Retina (tissue), 1 donor: ENCODE measurements at regions not wholly inside any gene's neighbourhood (a gene's known extent, or its start where the extent isn't known, plus 50 kb on each side); places are given as distances from the start of the nearest gene placed in this dataset.

ENCODE experiments used
- DNase-seq: peaks from one replicate; pipeline ENCODE4 v3.0.0-alpha.2; 2016

DNA sequence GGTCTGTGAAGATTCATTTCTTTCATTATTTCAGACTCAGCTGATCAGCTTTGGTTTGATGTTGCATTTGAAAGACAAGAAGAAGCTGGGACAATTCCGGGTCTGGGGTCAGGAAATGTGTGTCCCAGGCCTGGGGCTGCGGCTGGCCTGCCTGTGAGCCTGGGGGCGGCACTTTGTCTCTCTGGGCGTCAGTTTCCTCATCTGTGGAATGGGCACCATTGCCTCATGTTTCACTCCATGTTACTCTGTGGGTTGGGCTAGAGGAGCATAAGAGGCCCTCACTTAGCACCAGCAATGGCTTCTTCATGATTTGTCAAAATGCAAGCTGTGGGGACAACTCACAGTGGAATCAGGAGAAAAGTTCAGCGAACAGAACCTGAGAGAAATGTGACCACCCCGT lies 570.1 kb downstream of the VRK1 start:
- DNase-seq: no peak

- no peak for DNase-seq
These were observed 570.9 kb downstream of the VRK1 start for GRCh38 chr14:97368049-97368448.

DNA sequence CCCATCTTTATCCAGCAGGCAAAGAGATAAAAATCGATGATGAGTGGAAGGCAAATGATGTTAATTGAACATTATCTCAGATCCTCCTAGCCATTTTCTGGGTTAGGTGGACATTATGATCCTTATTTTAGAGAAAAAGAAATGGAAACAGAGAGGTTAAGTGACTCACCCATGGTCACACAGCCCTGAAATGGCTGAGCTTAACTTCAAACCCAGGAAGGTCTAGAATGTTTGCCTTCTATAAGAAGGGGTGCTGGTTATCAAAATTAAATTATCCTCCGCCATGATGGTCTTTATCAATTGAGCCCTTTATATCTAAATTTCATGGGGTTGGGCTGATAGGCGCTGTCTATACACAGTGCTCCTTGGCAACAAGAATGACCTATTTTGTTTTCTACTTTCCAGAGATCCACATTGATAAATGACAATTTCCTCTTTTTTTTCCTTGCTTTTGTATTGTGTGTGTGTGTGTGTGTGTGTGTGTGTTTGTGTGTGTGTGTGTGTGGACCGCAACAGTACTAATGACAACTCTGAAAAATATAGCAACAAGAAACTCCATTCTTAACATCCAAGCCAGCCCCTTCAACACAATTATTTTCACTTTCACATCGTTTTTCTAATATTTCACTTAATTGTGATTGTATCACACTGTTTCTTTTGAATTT lies 571.9 kb downstream of the VRK1 start:
- no peak for DNase-seq

GRCh38 chr14:97369901-97370300 lies 572.7 kb downstream of the VRK1 start:
- DNase-seq: no peak

DNA sequence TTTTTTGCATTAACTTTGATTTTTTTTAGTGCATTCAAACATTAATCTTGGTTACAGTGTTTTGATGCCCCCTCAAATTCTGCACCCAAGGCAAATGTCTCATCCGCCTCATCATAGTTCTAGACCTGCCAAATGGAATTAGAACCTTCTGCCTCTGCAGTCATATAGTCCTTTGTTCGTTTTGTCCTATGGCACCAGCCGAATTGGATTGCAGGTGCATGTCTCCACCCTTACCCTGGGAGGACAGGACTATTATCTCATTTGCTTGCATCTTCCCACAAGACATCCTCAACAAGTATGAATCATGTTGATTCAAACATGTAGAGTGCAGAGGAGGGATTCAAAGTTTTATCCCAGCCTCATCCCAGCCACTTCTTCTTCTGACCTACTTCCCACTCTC lies 579.1 kb downstream of the VRK1 start:
- no peak for DNase-seq

GRCh38 chr14:97377550-97377949 lies 580.4 kb downstream of the VRK1 start:
- DNase-seq: no peak

DNA sequence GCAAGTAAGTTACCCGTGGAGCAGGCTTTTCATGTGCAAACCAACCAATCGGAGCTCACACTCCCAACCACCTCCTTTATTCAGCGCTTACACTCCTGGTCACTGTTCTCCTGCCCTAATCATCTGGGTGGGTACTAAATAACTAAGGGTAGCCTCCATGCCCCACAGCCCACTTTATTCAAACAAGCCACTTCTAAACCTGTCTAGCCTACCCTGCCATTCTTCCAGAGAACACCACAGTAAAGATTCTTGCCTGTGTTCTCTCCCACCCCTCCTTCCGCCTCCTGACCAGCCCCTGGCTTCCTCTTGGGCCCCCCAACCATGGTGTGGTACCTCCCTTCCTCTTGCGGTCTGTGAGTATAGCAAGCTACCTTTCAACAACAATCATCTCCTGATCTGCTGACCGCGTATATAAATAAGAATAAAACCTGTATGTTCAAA lies 581.9 kb downstream of the VRK1 start:
- DNase-seq: no peak

GRCh38 chr14:97380539-97380941 lies 583.4 kb downstream of the VRK1 start:
- no peak for DNase-seq

- no peak for DNase-seq
These were observed 584.1 kb downstream of the VRK1 start for GRCh38 chr14:97381309-97381708.

DNA sequence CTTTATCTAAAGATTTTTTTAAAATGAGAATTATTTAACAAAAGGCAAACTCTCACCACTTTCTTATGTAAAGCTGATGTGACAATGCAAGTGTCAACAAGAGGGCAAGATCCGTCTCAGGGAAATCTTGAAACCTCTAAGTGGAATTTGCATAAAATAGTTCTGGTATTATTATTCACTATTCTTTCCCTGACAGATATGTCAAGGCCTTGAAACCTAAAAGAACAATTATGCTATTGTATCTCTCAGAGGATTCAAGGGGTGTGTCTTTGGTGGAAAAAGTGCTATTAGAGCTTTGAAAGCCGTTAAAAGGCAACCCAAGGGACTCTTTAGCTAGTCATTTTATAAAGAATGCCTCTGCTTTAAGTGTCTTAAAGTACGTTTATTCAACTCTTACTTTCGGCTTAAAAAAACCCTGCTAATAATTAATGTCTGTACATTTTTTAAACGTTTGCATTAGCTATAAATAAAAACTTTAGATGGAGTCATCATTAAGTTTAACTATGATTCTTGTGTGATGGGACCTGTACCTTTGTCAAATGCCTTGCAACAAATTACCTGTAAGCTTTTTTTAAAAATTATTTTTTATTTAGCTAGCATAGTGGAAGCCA lies 585.5 kb downstream of the VRK1 start:
- DNase-seq: no peak

- DNase-seq: no peak
These were observed 588.5 kb downstream of the VRK1 start for GRCh38 chr14:97385727-97386126.

- no peak for DNase-seq
These were observed 590.2 kb downstream of the VRK1 start for GRCh38 chr14:97387252-97387874.

- DNase-seq: no peak
These were observed 591.2 kb downstream of the VRK1 start for GRCh38 chr14:97388408-97388807.

- DNase-seq: no peak
These were observed 593.0 kb downstream of the VRK1 start for GRCh38 chr14:97390096-97390724.

GRCh38 chr14:97393244-97393643 lies 596.1 kb downstream of the VRK1 start:
- no peak for DNase-seq

DNA sequence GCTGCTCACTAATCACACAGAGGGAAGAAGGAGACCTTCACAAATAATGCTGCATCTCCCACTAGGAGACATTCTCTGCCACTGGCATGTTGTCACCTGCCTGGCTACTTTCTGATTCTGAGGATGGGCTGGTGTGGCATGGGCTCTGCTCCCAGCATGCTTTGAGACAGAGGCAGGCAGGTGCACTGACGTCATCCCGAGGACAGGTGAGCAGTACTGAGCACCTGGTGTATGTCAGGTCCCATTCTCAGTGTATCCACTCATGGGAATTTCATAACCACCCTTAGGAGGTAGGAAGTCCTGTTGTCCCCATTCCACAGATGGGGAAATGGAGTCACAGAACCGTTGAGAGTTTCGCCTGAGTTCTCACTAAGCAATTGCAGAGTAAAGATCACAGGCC lies 597.9 kb downstream of the VRK1 start:
- no peak for DNase-seq

DNA sequence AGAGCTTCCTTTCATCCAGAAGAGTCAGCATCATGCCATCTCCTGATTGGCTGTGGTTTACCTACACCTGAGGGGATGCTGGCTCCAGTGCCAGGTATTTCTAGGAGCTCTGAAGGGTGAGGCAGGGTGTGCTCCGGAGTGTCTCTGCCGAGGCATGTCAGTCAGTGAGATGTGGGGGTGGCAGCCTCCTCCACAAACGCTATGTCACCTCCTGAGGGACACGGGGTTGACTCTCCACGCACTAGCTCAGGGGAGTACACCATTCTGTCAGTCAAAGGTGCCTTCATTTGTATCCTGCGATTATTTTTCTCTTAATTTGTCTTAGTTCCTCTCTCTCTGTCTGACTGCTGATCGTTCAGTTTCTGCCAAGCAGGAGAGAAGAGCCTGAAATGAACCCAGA lies 604.5 kb downstream of the VRK1 start:
- no peak for DNase-seq

- no peak for DNase-seq
These were observed 605.1 kb downstream of the VRK1 start for GRCh38 chr14:97402279-97402678.

DNA sequence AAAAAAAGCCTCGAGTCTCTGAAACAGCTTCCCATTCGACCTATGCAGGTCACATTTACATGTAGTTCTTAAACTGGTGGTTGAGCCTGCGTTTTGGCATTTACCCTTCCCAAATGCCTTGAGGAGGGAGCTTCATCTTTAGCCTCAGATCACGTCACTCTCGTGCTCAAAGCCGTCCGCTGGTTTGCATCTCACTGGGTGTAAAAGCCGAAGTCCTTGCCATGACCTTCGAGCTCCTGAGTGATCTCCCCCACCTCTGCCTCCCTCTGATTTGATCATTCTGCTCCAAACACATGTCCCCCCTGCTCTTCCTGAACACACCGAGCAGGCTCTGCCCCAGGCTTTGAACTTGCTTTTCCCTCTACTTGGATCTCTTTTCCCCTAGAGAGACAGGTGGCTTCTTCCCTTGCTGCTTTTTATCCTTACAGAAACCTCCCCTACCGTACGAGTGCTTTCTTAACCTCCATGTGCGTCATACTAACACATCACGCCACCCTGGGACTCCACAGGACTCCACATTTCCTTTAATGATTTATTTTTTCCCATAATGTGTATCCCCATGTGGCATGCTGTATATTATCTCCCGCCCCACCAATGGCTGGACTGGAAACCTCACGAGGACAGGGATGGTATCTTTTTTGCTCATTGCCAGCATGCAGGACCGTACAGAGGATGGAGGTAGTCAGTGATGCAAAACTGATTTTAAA lies 610.7 kb downstream of the VRK1 start:
- DNase-seq: peak; percentile 18

DNA sequence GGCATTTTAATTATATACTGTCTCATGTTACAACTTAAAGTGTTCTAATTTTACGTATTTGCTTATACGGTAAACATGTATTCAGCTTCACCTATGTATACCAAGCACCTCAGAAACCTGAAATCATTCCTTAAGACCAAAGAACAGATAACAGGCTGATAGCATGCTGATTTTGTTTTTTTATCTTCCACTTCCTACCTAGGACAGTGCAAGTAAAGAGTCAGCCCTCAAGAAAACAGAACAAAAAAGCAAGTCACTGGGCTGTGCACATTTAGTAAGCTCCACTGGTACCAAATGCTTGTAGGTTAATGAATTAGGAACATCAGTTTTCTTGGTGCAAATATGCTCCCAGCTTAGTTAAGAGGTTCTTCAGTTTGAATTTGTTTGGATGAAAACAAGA lies 611.3 kb downstream of the VRK1 start:
- no peak for DNase-seq

GRCh38 chr14:97408937-97409815 lies 612.0 kb downstream of the VRK1 start:
- DNase-seq: peak; percentile 22
